Endodermal cell (in vitro differentiated cells): ENCODE measurements at regions not wholly inside any gene's neighbourhood (a gene's known extent, or its start where the extent isn't known, plus 50 kb on each side); places are given as distances from the start of the nearest gene placed in this dataset.

ENCODE experiments used
- DNase-seq: peaks from one replicate; pipeline ENCODE4 v3.0.0-alpha.2; 2017
- H3K27ac ChIP-seq: 2 replicates; pipeline ENCODE4 v1.5.1; 2013; ENCODE audit warnings: mild to moderate bottlenecking, low read depth, low read length, moderate library complexity
- H3K27me3 ChIP-seq: 2 replicates; pipeline ENCODE4 v1.6.1; 2013; ENCODE audit warnings: mild to moderate bottlenecking, low read length, moderate library complexity; ENCODE audit not compliant: insufficient read depth, control insufficient read depth, poor library complexity, severe bottlenecking
- H3K36me3 ChIP-seq: 2 replicates; pipeline ENCODE4 v1.7.0; 2013; ENCODE audit warnings: mild to moderate bottlenecking, low read length, moderate library complexity; ENCODE audit not compliant: control insufficient read depth, insufficient read depth
- H3K4me1 ChIP-seq: one replicate; pipeline ENCODE4 v1.7.0; 2013; ENCODE audit warnings: low read length; ENCODE audit not compliant: control insufficient read depth, insufficient read depth
- H3K4me3 ChIP-seq: 2 replicates; pipeline ENCODE4 v1.5.1; 2013; ENCODE audit warnings: mild to moderate bottlenecking, low read length, moderate library complexity
- H3K9ac ChIP-seq: 2 replicates; pipeline ENCODE4 v1.6.1; 2013; ENCODE audit warnings: mild to moderate bottlenecking, low read length, moderate library complexity; ENCODE audit not compliant: poor library complexity, severe bottlenecking; ENCODE audit errors: extremely low read depth
- H3K9me3 ChIP-seq: 2 replicates; pipeline ENCODE4 v1.6.1; 2013; ENCODE audit warnings: mild to moderate bottlenecking, low read length, moderate library complexity; ENCODE audit not compliant: control insufficient read depth
- H3K27ac Mint-ChIP-seq: 2 replicates; pipeline ENCODE4 v1.8.0; 2020; ENCODE audit warnings: mixed read lengths
- H3K27me3 Mint-ChIP-seq: 2 replicates; pipeline ENCODE4 v1.8.0; 2021; ENCODE audit warnings: mild to moderate bottlenecking, mixed read lengths; ENCODE audit not compliant: insufficient read depth
- H3K36me3 Mint-ChIP-seq: 2 replicates; pipeline ENCODE4 v1.8.0; 2020; ENCODE audit warnings: low read depth, mixed read lengths
- H3K4me1 Mint-ChIP-seq: 2 replicates; pipeline ENCODE4 v1.8.0; 2020; ENCODE audit warnings: mixed read lengths
- H3K4me3 Mint-ChIP-seq: 2 replicates; pipeline ENCODE4 v1.8.0; 2020; ENCODE audit warnings: mild to moderate bottlenecking, moderate library complexity, mixed read lengths
- H3K9me3 Mint-ChIP-seq: 2 replicates; pipeline ENCODE4 v1.8.0; 2020; ENCODE audit warnings: mild to moderate bottlenecking, mixed read lengths
- CTCF ChIP-seq: fragments of 200-600 bp; sonication (generic); conservative IDR thresholded peaks from 2 replicates; pipeline ENCODE4 v1.5.0; 2021; ENCODE audit warnings: antibody characterized with exemption, mild to moderate bottlenecking
- WGBS, 2 experiments: methylation state at CpG; one replicate each; pipeline versions ENCODE4 v1.1.5 to v1.1.7; 2013; ENCODE audit warnings: missing lambda C conversion rate in 2 of 2, mixed read lengths in 1 of 2; ENCODE audit not compliant: insufficient coverage in 1 of 2, insufficient read length in 1 of 2; 5-methylcytosine and 5-hydroxymethylcytosine counted together

GRCh38 chr11:30653606-30654005 is 67.5 kb upstream of the MPPED2 start:
- Histone ChIP-seq H3K27ac (no peak overlapping the region), H3K4me3 (no peak overlapping the region), H3K4me1 (no peaks in the 10 kb centered on the region), H3K27me3 (no peaks in the 10 kb centered on the region), H3K36me3 (no peaks in the 10 kb centered on the region), H3K9me3 (no peaks in the 10 kb centered on the region), H3K9ac (no peak overlapping the region)
- Mint-ChIP-seq H3K9me3 (no peaks in the 10 kb centered on the region), H3K36me3 (no peaks in the 10 kb centered on the region), H3K27me3 (no peaks in the 10 kb centered on the region), H3K4me3 (no peak overlapping the region), H3K4me1 (no peaks in the 10 kb centered on the region), H3K27ac (no peak overlapping the region)
- TF ChIP-seq CTCF: no peak
- no peak for DNase-seq
- WGBS, 2 experiments: 67 to 82% methylated on average over 1 of the region's 1 CpG

- Histone ChIP-seq H3K27ac (no peak overlapping the region), H3K36me3 (no peaks in the 10 kb centered on the region), H3K27me3 (no peaks in the 10 kb centered on the region), H3K4me3 (no peak overlapping the region), H3K4me1 (no peaks in the 10 kb centered on the region), H3K9ac (no peak overlapping the region), H3K9me3 (no peaks in the 10 kb centered on the region)
- Mint-ChIP-seq H3K4me3 (no peak overlapping the region), H3K27me3 (no peaks in the 10 kb centered on the region), H3K27ac (no peak overlapping the region), H3K36me3 (no peaks in the 10 kb centered on the region), H3K9me3 (no peaks in the 10 kb centered on the region), H3K4me1 (no peaks in the 10 kb centered on the region)
- 90% methylated on average over 2 of the region's 2 CpGs; no CpG with 5 or more reads in 1 of the 2 experiments for WGBS, 2 experiments
- TF ChIP-seq CTCF: no peak
- no peak for DNase-seq
These were observed 66.6 kb upstream of the MPPED2 start for GRCh38 chr11:30652801-30653200.

GRCh38 chr11:30650266-30650665 is 64.1 kb upstream of the MPPED2 start:
- Mint-ChIP-seq H3K9me3 (no peaks in the 10 kb centered on the region), H3K4me3 (no peak overlapping the region), H3K36me3 (no peaks in the 10 kb centered on the region), H3K27me3 (no peaks in the 10 kb centered on the region), H3K27ac (no peak overlapping the region), H3K4me1 (peaks cover 3% of the 10 kb centered on the region)
- Histone ChIP-seq H3K27me3 (no peaks in the 10 kb centered on the region), H3K4me3 (no peak overlapping the region), H3K9me3 (no peaks in the 10 kb centered on the region), H3K27ac (no peak overlapping the region), H3K9ac (no peak overlapping the region), H3K36me3 (no peaks in the 10 kb centered on the region), H3K4me1 (no peaks in the 10 kb centered on the region)
- DNase-seq: no peak
- TF ChIP-seq CTCF: no peak
